ENCODE measurements at regions not wholly inside any gene's neighbourhood (a gene's known extent, or its start where the extent isn't known, plus 50 kb on each side); places are given as distances from the start of the nearest gene placed in this dataset.
A peak's percentile ranks its signal among the peaks of the same experiment; 100 is the strongest.

- no peak for ATAC-seq
Measured at GRCh38 chrX:36947214-36947613, 61.0 kb upstream of the FAM47C start.

GRCh38 chrX:36950495-36951253 is 57.5 kb upstream of the FAM47C start:
- no peak for ATAC-seq

GRCh38 chrX:36957425-36958328 is 50.5 kb upstream of the FAM47C start:
- ATAC-seq, result peak; percentile 39
